Activated naive CD8-positive, alpha-beta T cell treated with anti-CD3 and anti-CD28 coated beads, Interleukin-2, amount 50 U/mL, for 24 hours (primary cell): ENCODE measurements at regions not wholly inside any gene's neighbourhood (a gene's known extent, or its start where the extent isn't known, plus 50 kb on each side); places are given as distances from the start of the nearest gene placed in this dataset.

ENCODE experiments used
- ATAC-seq: fragments of 150-1000 bp; cut with Tn5 transposase; one replicate; pipeline ENCODE4 v1.10.0; 2021
- DNase-seq: peaks from one replicate; pipeline ENCODE4 v3.0.0; 2021
- H3K27ac Mint-ChIP-seq: one replicate; pipeline ENCODE4 v1.8.0; 2021; ENCODE audit warnings: mild to moderate bottlenecking, mixed read lengths
- H3K27me3 Mint-ChIP-seq: one replicate; pipeline ENCODE4 v1.8.0; 2021; ENCODE audit warnings: mixed read lengths
- H3K36me3 Mint-ChIP-seq: one replicate; pipeline ENCODE4 v1.8.0; 2021; ENCODE audit warnings: low read depth, mixed read lengths
- H3K4me1 Mint-ChIP-seq: one replicate; pipeline ENCODE4 v1.8.0; 2021; ENCODE audit warnings: mixed read lengths
- H3K4me3 Mint-ChIP-seq: one replicate; pipeline ENCODE4 v1.8.0; 2021; ENCODE audit warnings: mild to moderate bottlenecking, moderate library complexity, mixed read lengths
- H3K9me3 Mint-ChIP-seq: one replicate; pipeline ENCODE4 v1.8.0; 2021; ENCODE audit warnings: mixed read lengths

GRCh38 chr20:52469128-52469527, 277.5 kb upstream of the ZFP64 start:
- H3K36me3 Mint-ChIP-seq: no peaks in the 10 kb centered on the region

GRCh38 chr20:52465991-52466390, 274.4 kb upstream of the ZFP64 start:
- Mint-ChIP-seq H3K27ac (no peak overlapping the region), H3K27me3 (no peaks in the 10 kb centered on the region), H3K4me3 (no peak overlapping the region), H3K36me3 (no peaks in the 10 kb centered on the region), H3K9me3 (no peaks in the 10 kb centered on the region), H3K4me1 (no peaks in the 10 kb centered on the region)
- ATAC-seq (no peak), DNase-seq (no peak)

More at GRCh38 chr20:52469128-52469527, 277.5 kb upstream of the ZFP64 start:
- Mint-ChIP-seq H3K27me3 (no peaks in the 10 kb centered on the region), H3K4me1 (no peaks in the 10 kb centered on the region), H3K9me3 (no peaks in the 10 kb centered on the region), H3K27ac (no peak overlapping the region), H3K4me3 (no peak overlapping the region)
- ATAC-seq: no peak
- DNase-seq: no peak

- H3K27ac Mint-ChIP-seq: no peak overlapping the region
- no peaks in the 10 kb centered on the region for H3K36me3 Mint-ChIP-seq
- DNase-seq (no peak), ATAC-seq (no peak)
- H3K9me3 Mint-ChIP-seq: no peaks in the 10 kb centered on the region
- H3K27me3 Mint-ChIP-seq: no peaks in the 10 kb centered on the region
- H3K4me3 Mint-ChIP-seq: no peak overlapping the region
- no peaks in the 10 kb centered on the region for H3K4me1 Mint-ChIP-seq
Measured at GRCh38 chr20:52461582-52461981, 270.0 kb upstream of the ZFP64 start.

- Mint-ChIP-seq H3K36me3 (no peaks in the 10 kb centered on the region), H3K4me1 (no peaks in the 10 kb centered on the region), H3K27ac (no peak overlapping the region), H3K4me3 (no peak overlapping the region), H3K9me3 (no peaks in the 10 kb centered on the region), H3K27me3 (no peaks in the 10 kb centered on the region)
- DNase-seq (no peak), ATAC-seq (no peak)
Measured at GRCh38 chr20:52459150-52459549, 267.6 kb upstream of the ZFP64 start.

- H3K4me3 Mint-ChIP-seq: no peak overlapping the region
- DNase-seq (no peak), ATAC-seq (no peak)
- no peaks in the 10 kb centered on the region for H3K9me3 Mint-ChIP-seq
- H3K4me1 Mint-ChIP-seq: no peaks in the 10 kb centered on the region
- no peak overlapping the region for H3K27ac Mint-ChIP-seq
- H3K36me3 Mint-ChIP-seq: no peaks in the 10 kb centered on the region
- H3K27me3 Mint-ChIP-seq: no peaks in the 10 kb centered on the region
Measured at GRCh38 chr20:52457826-52458225, 266.2 kb upstream of the ZFP64 start.

- Mint-ChIP-seq H3K27ac (no peak overlapping the region), H3K27me3 (no peaks in the 10 kb centered on the region), H3K9me3 (no peaks in the 10 kb centered on the region), H3K36me3 (no peaks in the 10 kb centered on the region), H3K4me1 (peaks cover 2% of the 10 kb centered on the region), H3K4me3 (no peak overlapping the region)
- DNase-seq (no peak), ATAC-seq (no peak)
Measured at GRCh38 chr20:52454660-52455059, 263.1 kb upstream of the ZFP64 start.

- peaks cover 2% of the 10 kb centered on the region for H3K4me1 Mint-ChIP-seq
- ATAC-seq (no peak), DNase-seq (no peak)
- H3K27ac Mint-ChIP-seq: no peak overlapping the region
- no peaks in the 10 kb centered on the region for H3K9me3 Mint-ChIP-seq
- no peaks in the 10 kb centered on the region for H3K27me3 Mint-ChIP-seq
- no peaks in the 10 kb centered on the region for H3K36me3 Mint-ChIP-seq
- H3K4me3 Mint-ChIP-seq: no peak overlapping the region
Measured at GRCh38 chr20:52448513-52449232, 257.1 kb upstream of the ZFP64 start.

- H3K27ac Mint-ChIP-seq: no peak overlapping the region
- H3K27me3 Mint-ChIP-seq: no peaks in the 10 kb centered on the region
- peaks cover 2% of the 10 kb centered on the region for H3K4me1 Mint-ChIP-seq
- no peak for ATAC-seq
- no peaks in the 10 kb centered on the region for H3K9me3 Mint-ChIP-seq
- H3K36me3 Mint-ChIP-seq: no peaks in the 10 kb centered on the region
- no peak for DNase-seq
- no peak overlapping the region for H3K4me3 Mint-ChIP-seq
Measured at GRCh38 chr20:52447225-52447551, 255.6 kb upstream of the ZFP64 start.

GRCh38 chr20:52446421-52447224, 255.0 kb upstream of the ZFP64 start:
- Mint-ChIP-seq H3K9me3 (no peaks in the 10 kb centered on the region), H3K4me1 (no peaks in the 10 kb centered on the region), H3K27me3 (no peaks in the 10 kb centered on the region), H3K27ac (no peak overlapping the region), H3K4me3 (no peak overlapping the region), H3K36me3 (no peaks in the 10 kb centered on the region)
- ATAC-seq: no peak
- no peak for DNase-seq

GRCh38 chr20:52444455-52444854, 252.9 kb upstream of the ZFP64 start:
- no peaks in the 10 kb centered on the region for H3K27me3 Mint-ChIP-seq
- no peak for ATAC-seq
- no peak overlapping the region for H3K27ac Mint-ChIP-seq
- H3K36me3 Mint-ChIP-seq: no peaks in the 10 kb centered on the region
- H3K4me3 Mint-ChIP-seq: no peak overlapping the region
- no peak for DNase-seq
- no peaks in the 10 kb centered on the region for H3K9me3 Mint-ChIP-seq
- no peaks in the 10 kb centered on the region for H3K4me1 Mint-ChIP-seq

- ATAC-seq: no peak
- Mint-ChIP-seq H3K4me3 (no peak overlapping the region), H3K27ac (no peak overlapping the region), H3K4me1 (no peaks in the 10 kb centered on the region), H3K36me3 (no peaks in the 10 kb centered on the region), H3K9me3 (no peaks in the 10 kb centered on the region), H3K27me3 (no peaks in the 10 kb centered on the region)
- DNase-seq: no peak
Measured at GRCh38 chr20:52443874-52444273, 252.3 kb upstream of the ZFP64 start.

GRCh38 chr20:52441710-52442109, 250.1 kb upstream of the ZFP64 start:
- DNase-seq: no peak
- no peaks in the 10 kb centered on the region for H3K36me3 Mint-ChIP-seq

GRCh38 chr20:52439375-52439774, 247.8 kb upstream of the ZFP64 start:
- Mint-ChIP-seq H3K4me1 (no peaks in the 10 kb centered on the region), H3K27me3 (no peaks in the 10 kb centered on the region), H3K4me3 (no peak overlapping the region), H3K36me3 (no peaks in the 10 kb centered on the region), H3K27ac (no peak overlapping the region), H3K9me3 (peaks cover 4% of the 10 kb centered on the region)
- DNase-seq: no peak
- ATAC-seq: no peak

More at GRCh38 chr20:52441710-52442109, 250.1 kb upstream of the ZFP64 start:
- H3K4me3 Mint-ChIP-seq: no peak overlapping the region
- ATAC-seq: no peak
- H3K9me3 Mint-ChIP-seq: peaks cover 4% of the 10 kb centered on the region
- H3K4me1 Mint-ChIP-seq: no peaks in the 10 kb centered on the region
- H3K27me3 Mint-ChIP-seq: no peaks in the 10 kb centered on the region
- no peak overlapping the region for H3K27ac Mint-ChIP-seq

- H3K36me3 Mint-ChIP-seq: no peaks in the 10 kb centered on the region
- no peak for DNase-seq
- H3K27ac Mint-ChIP-seq: no peak overlapping the region
- peaks cover 4% of the 10 kb centered on the region for H3K9me3 Mint-ChIP-seq
- no peaks in the 10 kb centered on the region for H3K4me1 Mint-ChIP-seq
- no peak overlapping the region for H3K4me3 Mint-ChIP-seq
- no peak for ATAC-seq
- no peaks in the 10 kb centered on the region for H3K27me3 Mint-ChIP-seq
Measured at GRCh38 chr20:52438326-52438963, 246.9 kb upstream of the ZFP64 start.

GRCh38 chr20:52434453-52434852, 242.9 kb upstream of the ZFP64 start:
- peaks cover 8% of the 10 kb centered on the region for H3K9me3 Mint-ChIP-seq
- no peak for DNase-seq
- no peaks in the 10 kb centered on the region for H3K4me1 Mint-ChIP-seq
- ATAC-seq: no peak
- no peaks in the 10 kb centered on the region for H3K36me3 Mint-ChIP-seq
- H3K27ac Mint-ChIP-seq: no peak overlapping the region
- H3K27me3 Mint-ChIP-seq: no peaks in the 10 kb centered on the region
- no peak overlapping the region for H3K4me3 Mint-ChIP-seq
